Brain pericyte (primary cell): ENCODE measurements at regions not wholly inside any gene's neighbourhood (a gene's known extent, or its start where the extent isn't known, plus 50 kb on each side); places are given as distances from the start of the nearest gene placed in this dataset.

Source experiments
- DNase-seq: peaks from one replicate; pipeline ENCODE4 v3.0.0-alpha.2; 2012; ENCODE audit warnings: low read depth, low spot score

GRCh38 chr4:171636606-171637005 lies 176.6 kb upstream of the GALNTL6 start:
- DNase-seq, result no peak

- DNase-seq, result no peak
Measured at GRCh38 chr4:171629737-171630136, 183.5 kb upstream of the GALNTL6 start.

- no peak for DNase-seq
Measured at GRCh38 chr4:171629182-171629581, 184.0 kb upstream of the GALNTL6 start.

GRCh38 chr4:171626554-171626953 lies 186.7 kb upstream of the GALNTL6 start:
- no peak for DNase-seq

GRCh38 chr4:171622729-171623128 lies 190.5 kb upstream of the GALNTL6 start:
- DNase-seq, result no peak

GRCh38 chr4:171621646-171622045 lies 191.6 kb upstream of the GALNTL6 start:
- DNase-seq, result no peak

GRCh38 chr4:171612907-171613306 lies 200.3 kb upstream of the GALNTL6 start:
- no peak for DNase-seq

- DNase-seq, result no peak
Measured at GRCh38 chr4:171602638-171603355, 210.4 kb upstream of the GALNTL6 start.

- no peak for DNase-seq
Measured at GRCh38 chr4:171601091-171601490, 212.1 kb upstream of the GALNTL6 start.

GRCh38 chr4:171599628-171600027 lies 213.6 kb upstream of the GALNTL6 start:
- no peak for DNase-seq

GRCh38 chr4:171594293-171594692 lies 218.9 kb upstream of the GALNTL6 start:
- no peak for DNase-seq

- DNase-seq, result no peak
Measured at GRCh38 chr4:171590716-171591115, 222.5 kb upstream of the GALNTL6 start.

- DNase-seq, result no peak
Measured at GRCh38 chr4:171588764-171589163, 224.4 kb upstream of the GALNTL6 start.

GRCh38 chr4:171588051-171588545 lies 225.1 kb upstream of the GALNTL6 start:
- no peak for DNase-seq

- no peak for DNase-seq
Measured at GRCh38 chr4:171583790-171584189, 229.4 kb upstream of the GALNTL6 start.

- DNase-seq, result no peak
Measured at GRCh38 chr4:171582961-171583581, 230.1 kb upstream of the GALNTL6 start.

GRCh38 chr4:171573181-171573580 lies 240.0 kb upstream of the GALNTL6 start:
- DNase-seq, result no peak

GRCh38 chr4:171565130-171565788 lies 247.9 kb upstream of the GALNTL6 start:
- no peak for DNase-seq

- no peak for DNase-seq
Measured at GRCh38 chr4:171561419-171561818, 251.8 kb upstream of the GALNTL6 start.

- no peak for DNase-seq
Measured at GRCh38 chr4:171553961-171554360, 259.2 kb upstream of the GALNTL6 start.

- DNase-seq, result no peak
Measured at GRCh38 chr4:171542640-171543039, 270.6 kb upstream of the GALNTL6 start.

- no peak for DNase-seq
Measured at GRCh38 chr4:171538601-171539100, 274.6 kb upstream of the GALNTL6 start.

GRCh38 chr4:171534391-171534790 lies 278.8 kb upstream of the GALNTL6 start:
- no peak for DNase-seq
